H1 (cell line): ENCODE measurements at regions not wholly inside any gene's neighbourhood (a gene's known extent, or its start where the extent isn't known, plus 50 kb on each side); places are given as distances from the start of the nearest gene placed in this dataset.

Source experiments
- CTCF ChIA-PET: fragments of 300-600 bp; sonication (Branson Sonifier 250); formaldehyde crosslinking; loops from one replicate; lab custom pipeline; 2021; ENCODE audit not compliant: partially characterized antibody; lab: Charles Lee
- POLR2A ChIA-PET: fragments of 300-600 bp; sonication (Branson Sonifier 250); formaldehyde crosslinking; loops from one replicate; lab custom pipeline; 2021; ENCODE audit warnings: inconsistent platforms; ENCODE audit not compliant: partially characterized antibody; lab: Charles Lee
- DNase-seq, 2 experiments: peaks; one replicate each; pipeline versions ENCODE4 v3.0.0 to v3.0.0-alpha.2; 2010 to 2022; ENCODE audit warnings: low spot score in 2 of 2, low read depth in 1 of 2, mixed read lengths in 1 of 2
- FAIRE-seq: peaks from 2 replicates; lab custom pipeline; 2011; peaks lifted over from hg19 to GRCh38; lab: Jason Lieb, UNC
- H2AFZ ChIP-seq: 2 replicates; pipeline ENCODE4 v1.8.1; 2012; ENCODE audit warnings: low read length, inconsistent platforms
- H2AK5ac ChIP-seq: 2 replicates; pipeline ENCODE4 v1.6.1; 2013; ENCODE audit warnings: low read depth, low read length
- H2BK120ac ChIP-seq: replicated peaks from 2 replicates; pipeline ENCODE3; 2013; ENCODE audit warnings: low read depth, low read length, inconsistent platforms
- H2BK12ac ChIP-seq: 2 replicates; pipeline ENCODE4 v1.6.1; 2013; ENCODE audit warnings: low read depth, low read length
- H2BK15ac ChIP-seq: 2 replicates; pipeline ENCODE4 v1.6.1; 2013; ENCODE audit warnings: low read length
- H2BK20ac ChIP-seq: 2 replicates; pipeline ENCODE4 v1.6.1; 2013; ENCODE audit warnings: low read length
- H2BK5ac ChIP-seq: 2 replicates; pipeline ENCODE4 v1.6.1; 2013; ENCODE audit warnings: low read depth, low read length
- H3K14ac ChIP-seq: 2 replicates; pipeline ENCODE4 v1.6.1; 2013; ENCODE audit warnings: inconsistent platforms; ENCODE audit not compliant: insufficient read length
- H3K18ac ChIP-seq: 2 replicates; pipeline ENCODE4 v1.6.1; 2013; ENCODE audit warnings: low read length; ENCODE audit errors: extremely low read depth
- H3K23ac ChIP-seq: 2 replicates; pipeline ENCODE4 v1.6.1; 2013; ENCODE audit warnings: inconsistent platforms; ENCODE audit not compliant: insufficient read length
- H3K23me2 ChIP-seq: 2 replicates; pipeline ENCODE4 v1.6.1; 2013; ENCODE audit warnings: low read depth, low read length
- H3K27ac ChIP-seq: 2 replicates; pipeline ENCODE4 v1.6.1; 2011; ENCODE audit warnings: low read depth, low read length, inconsistent platforms
- H3K27me3 ChIP-seq, 4 experiments: replicated peaks in 1 of 4; 1 replicate in 1 of 4; 2 replicates in 3 of 4; pipeline versions ENCODE4 v1.6.1 to v1.8.1; 2011 to 2013; ENCODE audit warnings: low read length in 3 of 4, mild to moderate bottlenecking in 3 of 4, inconsistent platforms in 2 of 4, mixed read lengths in 2 of 4, moderate library complexity in 1 of 4; ENCODE audit not compliant: control insufficient read depth in 3 of 4, insufficient read depth in 3 of 4; ENCODE audit errors: extremely low read depth in 1 of 4
- H3K36me3 ChIP-seq, 4 experiments: 2 replicates each; pipeline versions ENCODE4 v1.6.1 to v1.8.1; 2011 to 2013; ENCODE audit warnings: mild to moderate bottlenecking in 4 of 4, low read length in 3 of 4, moderate library complexity in 2 of 4, control low read depth in 1 of 4, inconsistent platforms in 1 of 4; ENCODE audit not compliant: insufficient read depth in 4 of 4, control insufficient read depth in 2 of 4
- H3K4ac ChIP-seq: replicated peaks from 2 replicates; pipeline ENCODE3; 2013; ENCODE audit warnings: low read length, low read depth, mixed read lengths, inconsistent platforms; ENCODE audit not compliant: insufficient read length
- H3K4me1 ChIP-seq, 4 experiments: replicated peaks in 1 of 4; 1 replicate in 1 of 4; 2 replicates in 3 of 4; pipeline versions ENCODE4 v1.6.1 to v1.8.1; 2011 to 2013; ENCODE audit warnings: low read length in 3 of 4, inconsistent platforms in 2 of 4, mixed read lengths in 1 of 4; ENCODE audit not compliant: insufficient read depth in 4 of 4, control insufficient read depth in 3 of 4
- H3K4me2 ChIP-seq, 2 experiments: 2 replicates each; pipeline versions ENCODE4 v1.6.1 to v1.8.1; 2011 to 2013; ENCODE audit warnings: low read depth in 2 of 2, low read length in 2 of 2, control low read depth in 1 of 2, inconsistent platforms in 1 of 2, mild to moderate bottlenecking in 1 of 2; ENCODE audit not compliant: insufficient read depth in 1 of 2
- H3K4me3 ChIP-seq, 4 experiments: fragments of 200-600, 300-600 bp in 1 of 4; sonication (generic), shearing (Covaris generic), sonication (Bioruptor Twin) in 1 of 4; 2 replicates each; pipeline versions ENCODE4 v1.5.1 to v1.8.1; 2011 to 2016; ENCODE audit warnings: low read length in 4 of 4, low read depth in 3 of 4, control low read depth in 2 of 4, inconsistent platforms in 2 of 4, mild to moderate bottlenecking in 2 of 4, mixed read lengths in 1 of 4, moderate library complexity in 1 of 4; ENCODE audit not compliant: insufficient read depth in 2 of 4; ENCODE audit errors: extremely low read depth in 1 of 4
- H3K56ac ChIP-seq: replicated peaks from 2 replicates; pipeline ENCODE3; 2013; ENCODE audit warnings: low read depth, mild to moderate bottlenecking, mixed read lengths, low read length, inconsistent platforms; ENCODE audit not compliant: insufficient read length
- H3K79me1 ChIP-seq: 2 replicates; pipeline ENCODE4 v1.6.1; 2013; ENCODE audit warnings: low read depth, low read length, control low read depth
- H3K79me2 ChIP-seq, 2 experiments: 2 replicates each; pipeline versions ENCODE4 v1.6.1 to v1.8.1; 2012 to 2013; ENCODE audit warnings: low read length in 2 of 2, mild to moderate bottlenecking in 2 of 2, inconsistent platforms in 1 of 2; ENCODE audit not compliant: insufficient read depth in 2 of 2, control insufficient read depth in 1 of 2
- H3K9ac ChIP-seq, 4 experiments: replicated peaks in 1 of 4; 1 replicate in 1 of 4; 2 replicates in 3 of 4; pipeline versions ENCODE4 v1.6.1 to v1.8.1; 2011 to 2013; ENCODE audit warnings: low read depth in 3 of 4, low read length in 3 of 4, control low read depth in 2 of 4, mild to moderate bottlenecking in 2 of 4, moderate library complexity in 2 of 4, inconsistent platforms in 1 of 4; ENCODE audit errors: extremely low read depth in 1 of 4
- H3K9me3 ChIP-seq, 2 experiments: 2 replicates each; pipeline versions ENCODE4 v1.6.1 to v1.8.1; 2012 to 2013; ENCODE audit warnings: mild to moderate bottlenecking in 2 of 2, moderate library complexity in 2 of 2, control low read depth in 1 of 2, inconsistent platforms in 1 of 2, low read depth in 1 of 2, low read length in 1 of 2, mixed read lengths in 1 of 2; ENCODE audit not compliant: insufficient read depth in 2 of 2
- H4K20me1 ChIP-seq, 2 experiments: replicated peaks in 1 of 2; 2 replicates each; pipeline versions ENCODE3 to v1.8.1; 2011 to 2013; ENCODE audit warnings: inconsistent platforms in 2 of 2, low read length in 2 of 2, mild to moderate bottlenecking in 1 of 2; ENCODE audit not compliant: insufficient read depth in 2 of 2, control insufficient read depth in 1 of 2
- H4K5ac ChIP-seq: 2 replicates; pipeline ENCODE4 v1.6.1; 2013; ENCODE audit warnings: low read length, low read depth, mixed read lengths, inconsistent platforms; ENCODE audit not compliant: insufficient read length
- H4K8ac ChIP-seq: 2 replicates; pipeline ENCODE4 v1.8.0; 2013; ENCODE audit warnings: mild to moderate bottlenecking, moderate library complexity, low read length, inconsistent platforms; ENCODE audit not compliant: insufficient read depth; ENCODE audit errors: extremely low read depth
- H4K91ac ChIP-seq: replicated peaks from 2 replicates; pipeline ENCODE3; 2013; ENCODE audit warnings: low read length, mixed read lengths, inconsistent platforms; ENCODE audit not compliant: insufficient read length
- ASH2L ChIP-seq: fragments of 200-600, 300-600 bp; sonication (generic); IDR thresholded peaks from one replicate; pipeline ENCODE4 v1.7.1; 2017; ENCODE audit warnings: low read length
- CBX5 ChIP-seq: fragments of 300-800, 300-1000 bp; sonication (generic); IDR thresholded peaks from 2 replicates; pipeline ENCODE4 v1.7.1; 2016; ENCODE audit warnings: antibody characterized with exemption, low read length, low read depth
- CEBPB ChIP-seq: IDR thresholded peaks from 2 replicates; pipeline ENCODE4 v1.6.1; 2012; ENCODE audit warnings: low read depth, low read length
- FOSL1 ChIP-seq: IDR thresholded peaks from 2 replicates; pipeline ENCODE4 v1.6.1; 2011; ENCODE audit warnings: mild to moderate bottlenecking, low read depth, low read length, moderate library complexity; ENCODE audit not compliant: insufficient read depth
- GTF2F1 ChIP-seq: IDR thresholded peaks from 2 replicates; pipeline ENCODE4 v1.6.1; 2012; ENCODE audit warnings: low read depth, low read length, improper control_type of control experiment, borderline replicate concordance
- HDAC6 ChIP-seq: IDR thresholded peaks from one replicate; pipeline ENCODE4 v1.7.1; 2012; ENCODE audit warnings: low read depth, mild to moderate bottlenecking, inconsistent platforms, low read length, moderate library complexity
- NANOG ChIP-seq: IDR thresholded peaks from 2 replicates; pipeline ENCODE4 v1.6.1; 2011; ENCODE audit warnings: low read length, low read depth, mild to moderate bottlenecking, inconsistent platforms; ENCODE audit not compliant: insufficient read depth, poor library complexity, severe bottlenecking
- POU5F1 ChIP-seq: IDR thresholded peaks from 2 replicates; pipeline ENCODE4 v1.6.1; 2011; ENCODE audit warnings: low read depth, mild to moderate bottlenecking, low read length, moderate library complexity
- RNF2 ChIP-seq: fragments of 200-900, 300-1000 bp; sonication (generic); IDR thresholded peaks from 2 replicates; pipeline ENCODE4 v1.7.1; 2016; ENCODE audit warnings: borderline replicate concordance, low read depth, mild to moderate bottlenecking, antibody characterized with exemption, low read length; ENCODE audit not compliant: poor library complexity, severe bottlenecking; ENCODE audit errors: missing control alignments
- SIX5 ChIP-seq: IDR thresholded peaks from 2 replicates; pipeline ENCODE4 v1.6.1; 2011; ENCODE audit warnings: mild to moderate bottlenecking, low read depth, low read length
- SUZ12 ChIP-seq: fragments of 200-600 bp; sonication (generic); IDR thresholded peaks from 2 replicates; pipeline ENCODE4 v1.6.1; 2012; ENCODE audit warnings: mild to moderate bottlenecking, inconsistent platforms, low read length, moderate library complexity, mixed read lengths
- TAF1 ChIP-seq: IDR thresholded peaks from 2 replicates; pipeline ENCODE4 v1.6.1; 2011; ENCODE audit warnings: mild to moderate bottlenecking, low read depth, low read length
- TF ChIP-seq, protein P1 (sequence below): IDR thresholded peaks from 2 replicates; pipeline ENCODE4 v1.6.1; 2011; ENCODE audit warnings: low read depth, mild to moderate bottlenecking, low read length; ENCODE audit not compliant: insufficient read depth

GRCh38 chr12:68405343-68405781 is 73.2 kb upstream of the MDM1 start:
- H2BK20ac ChIP-seq: no peak overlapping the region
- no peak overlapping the region for H4K8ac ChIP-seq
- H3K9me3 ChIP-seq: no peaks in the 10 kb centered on the region
- H3K27ac ChIP-seq: no peak overlapping the region
- H3K9ac ChIP-seq: no peak overlapping the region
- FAIRE-seq: no peak
- peaks cover 0 to 4% (median 1%) of the 10 kb centered on the region in 4 experiments; a peak in 3 of 7 replicates for H3K4me1 ChIP-seq
- no peaks in the 10 kb centered on the region for H3K27me3 ChIP-seq
- no peak overlapping the region for H2BK15ac ChIP-seq
- H3K56ac ChIP-seq: no peak overlapping the region
- DNase-seq: no peak
- H4K20me1 ChIP-seq: no peaks in the 10 kb centered on the region
- POLR2A ChIA-PET: interaction anchor here (1.3 kb wide), 1 partner anchor 10 kb away, joined by 3 read pairs; no protein-coding TSS in a partner anchor
- H4K5ac ChIP-seq: no peak overlapping the region
- no peak overlapping the region for H2AFZ ChIP-seq
- H3K79me1 ChIP-seq: no peaks in the 10 kb centered on the region
- H3K4me3 ChIP-seq: no peak overlapping the region
- no peak overlapping the region for H3K18ac ChIP-seq
- H2BK12ac ChIP-seq: no peak overlapping the region
- H4K91ac ChIP-seq: no peak overlapping the region
- TF ChIP-seq TAF1 (no peak), SIX5 (no peak), GTF2F1 (no peak), FOSL1 (no peak), POU5F1 (no peak), RNF2 (no peak), CBX5 (no peak), CEBPB (no peak), HDAC6 (no peak), NANOG (no peak), SUZ12 (no peak), ASH2L (no peak)
- TF ChIP-seq, protein P1, sequence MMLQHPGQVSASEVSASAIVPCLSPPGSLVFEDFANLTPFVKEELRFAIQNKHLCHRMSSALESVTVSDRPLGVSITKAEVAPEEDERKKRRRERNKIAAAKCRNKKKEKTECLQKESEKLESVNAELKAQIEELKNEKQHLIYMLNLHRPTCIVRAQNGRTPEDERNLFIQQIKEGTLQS: no peak
- CTCF ChIA-PET: interaction anchor here (0.8 to 1.7 kb wide), 3 partner anchors 10 to 88 kb away, joined by 3 to 4 read pairs (median 3); no protein-coding TSS in a partner anchor
- no peaks in the 10 kb centered on the region for H3K23me2 ChIP-seq
- H3K36me3 ChIP-seq: no peaks in the 10 kb centered on the region
- no peak overlapping the region for H2AK5ac ChIP-seq
- no peak overlapping the region for H3K14ac ChIP-seq
- no peak overlapping the region for H2BK120ac ChIP-seq
- H3K4me2 ChIP-seq: no peak overlapping the region
- H3K23ac ChIP-seq: no peak overlapping the region
- H3K79me2 ChIP-seq: no peaks in the 10 kb centered on the region
- no peak overlapping the region for H3K4ac ChIP-seq
- H2BK5ac ChIP-seq: no peak overlapping the region
